CD4-positive, alpha-beta T cell (primary cell): ENCODE measurements at regions not wholly inside any gene's neighbourhood (a gene's known extent, or its start where the extent isn't known, plus 50 kb on each side); places are given as distances from the start of the nearest gene placed in this dataset.

Source experiments
- ATAC-seq: fragments of 200-7000 bp; cut with Tn5 transposase; one replicate; pipeline ENCODE4 v1.10.0; 2022; ENCODE audit warnings: mild to moderate bottlenecking; ENCODE audit not compliant: poor library complexity
- CTCF ChIA-PET: fragments of 350-600 bp; sonication (Branson Sonifier 250); formaldehyde crosslinking; loops from one replicate; lab custom pipeline; 2021; ENCODE audit warnings: antibody characterized with exemption, inconsistent platforms; lab: Charles Lee
- POLR2A ChIA-PET: fragments of 350-600 bp; sonication (Branson Sonifier 250); formaldehyde crosslinking; loops from one replicate; lab custom pipeline; 2021; ENCODE audit warnings: antibody characterized with exemption, inconsistent platforms; lab: Charles Lee
- DNase-seq, 14 experiments: peaks; one replicate each; pipeline ENCODE4 v3.0.0-alpha.2; 2013 to 2020; ENCODE audit warnings: mixed read lengths in 2 of 14
- H3K27ac ChIP-seq, 2 donors: one replicate each; pipeline versions ENCODE4 v1.5.1 to v1.7.0; 2013; ENCODE audit warnings: low read length in 2 of 2, low read depth in 1 of 2, mild to moderate bottlenecking in 1 of 2
- H3K27me3 ChIP-seq, 2 experiments: 1 replicate in 1 of 2; 2 replicates in 1 of 2; pipeline versions ENCODE4 v1.6.1 to v1.7.0; 2013; ENCODE audit warnings: low read length in 2 of 2, control low read depth in 1 of 2, mild to moderate bottlenecking in 1 of 2, moderate library complexity in 1 of 2; ENCODE audit not compliant: insufficient read depth in 2 of 2, control insufficient read depth in 1 of 2
- H3K36me3 ChIP-seq: one replicate; pipeline ENCODE4 v1.6.1; 2013; ENCODE audit warnings: low read length, control low read depth; ENCODE audit not compliant: insufficient read depth
- H3K4me1 ChIP-seq: one replicate; pipeline ENCODE4 v1.6.1; 2013; ENCODE audit warnings: low read length, control low read depth; ENCODE audit not compliant: insufficient read depth
- H3K4me3 ChIP-seq: one replicate; pipeline ENCODE4 v1.5.1; 2013; ENCODE audit warnings: mild to moderate bottlenecking, low read length, moderate library complexity
- H3K9me3 ChIP-seq, 2 experiments: 1 replicate in 1 of 2; 2 replicates in 1 of 2; pipeline versions ENCODE4 v1.6.1 to v1.7.0; 2013; ENCODE audit warnings: low read length in 2 of 2, mild to moderate bottlenecking in 2 of 2, control low read depth in 1 of 2, moderate library complexity in 1 of 2; ENCODE audit not compliant: control insufficient read depth in 1 of 2, insufficient read depth in 1 of 2
- H3K27ac Mint-ChIP-seq: one replicate; pipeline ENCODE4 v1.8.0; 2020; ENCODE audit warnings: mixed read lengths
- H3K27me3 Mint-ChIP-seq: one replicate; pipeline ENCODE4 v1.8.0; 2021; ENCODE audit warnings: mixed read lengths
- H3K36me3 Mint-ChIP-seq: one replicate; pipeline ENCODE4 v1.8.0; 2021; ENCODE audit warnings: low read depth, mixed read lengths
- H3K4me1 Mint-ChIP-seq: one replicate; pipeline ENCODE4 v1.8.0; 2021; ENCODE audit warnings: low read depth, mixed read lengths
- H3K4me3 Mint-ChIP-seq: one replicate; pipeline ENCODE4 v1.8.0; 2020; ENCODE audit warnings: mild to moderate bottlenecking, mixed read lengths
- H3K9me3 Mint-ChIP-seq: one replicate; pipeline ENCODE4 v1.8.0; 2020; ENCODE audit warnings: mixed read lengths
- CTCF ChIP-seq: fragments of 200-600 bp; IDR thresholded peaks from one replicate; pipeline ENCODE4 v1.8.0; 2022; ENCODE audit warnings: antibody characterized with exemption, mild to moderate bottlenecking
- intact Hi-C, 2 experiments: fragments of 100-400 bp; cut with DNase I in 1 of 2; cut with micrococcal nuclease in 1 of 2; formaldehyde crosslinking; loops; one replicate each; pipeline versions ENCODE4 v1.15.1 to v1.9.0; 2023 to 2025; cut with DNase I, micrococcal nuclease

GRCh38 chr5:2403296-2403695, 348.2 kb downstream of the IRX2 start:
- H3K27ac ChIP-seq, result no peak overlapping the region
- H3K9me3 Mint-ChIP-seq, result no peaks in the 10 kb centered on the region

GRCh38 chr5:2399804-2400203, 351.7 kb downstream of the IRX2 start:
- Histone ChIP-seq H3K27me3 (no peaks in the 10 kb centered on the region), H3K4me3 (no peak overlapping the region), H3K36me3 (no peaks in the 10 kb centered on the region), H3K9me3 (peaks cover 0 to 7% of the 10 kb centered on the region in 2 experiments), H3K27ac (no peak overlapping the region), H3K4me1 (no peaks in the 10 kb centered on the region)
- DNase-seq (no peak), ATAC-seq (no peak)
- ChIA-PET CTCF (no interaction called here), POLR2A (no interaction called here)
- no peak overlapping the region for H3K4me3 Mint-ChIP-seq
- H3K36me3 Mint-ChIP-seq, result no peaks in the 10 kb centered on the region
- no peaks in the 10 kb centered on the region for H3K27me3 Mint-ChIP-seq
- no peak overlapping the region for H3K27ac Mint-ChIP-seq
- no peak for TF ChIP-seq CTCF
- no peaks in the 10 kb centered on the region for H3K9me3 Mint-ChIP-seq
- intact Hi-C loops, result no loop called here
- H3K4me1 Mint-ChIP-seq, result no peaks in the 10 kb centered on the region

More at GRCh38 chr5:2403296-2403695, 348.2 kb downstream of the IRX2 start:
- H3K9me3 ChIP-seq, result peaks cover 0 to 4% of the 10 kb centered on the region in 2 experiments
- H3K36me3 ChIP-seq, result no peaks in the 10 kb centered on the region
- no peak overlapping the region for H3K27ac Mint-ChIP-seq
- no peaks in the 10 kb centered on the region for H3K27me3 Mint-ChIP-seq
- H3K27me3 ChIP-seq, result no peaks in the 10 kb centered on the region
- H3K4me1 Mint-ChIP-seq, result no peaks in the 10 kb centered on the region
- no peak for ATAC-seq
- no peaks in the 10 kb centered on the region for H3K4me1 ChIP-seq
- no peak for TF ChIP-seq CTCF
- H3K4me3 Mint-ChIP-seq, result no peak overlapping the region
- DNase-seq, result no peak
- no peak overlapping the region for H3K4me3 ChIP-seq
- ChIA-PET POLR2A (no interaction called here), CTCF (no interaction called here)
- no peaks in the 10 kb centered on the region for H3K36me3 Mint-ChIP-seq
- intact Hi-C loops, result no loop called here

- H3K27me3 Mint-ChIP-seq, result no peaks in the 10 kb centered on the region
- H3K36me3 ChIP-seq, result no peaks in the 10 kb centered on the region
- no peaks in the 10 kb centered on the region for H3K4me1 Mint-ChIP-seq
- no peaks in the 10 kb centered on the region for H3K36me3 Mint-ChIP-seq
- H3K9me3 ChIP-seq, result peaks cover 0 to 7% of the 10 kb centered on the region in 2 experiments
- intact Hi-C loops, result no loop called here
- no peaks in the 10 kb centered on the region for H3K27me3 ChIP-seq
- ChIA-PET CTCF (no interaction called here), POLR2A (no interaction called here)
- no peaks in the 10 kb centered on the region for H3K9me3 Mint-ChIP-seq
- no peak overlapping the region for H3K4me3 Mint-ChIP-seq
- no peak overlapping the region for H3K27ac ChIP-seq
- no peaks in the 10 kb centered on the region for H3K4me1 ChIP-seq
- no peak overlapping the region for H3K4me3 ChIP-seq
- no peak overlapping the region for H3K27ac Mint-ChIP-seq
- DNase-seq (no peak), ATAC-seq (no peak)
- TF ChIP-seq CTCF, result no peak
These were observed 352.4 kb downstream of the IRX2 start for GRCh38 chr5:2399096-2399495.
